Karpas-422 (cell line): ENCODE measurements at regions not wholly inside any gene's neighbourhood (a gene's known extent, or its start where the extent isn't known, plus 50 kb on each side); places are given as distances from the start of the nearest gene placed in this dataset.

Source experiments
- DNase-seq: peaks from one replicate; pipeline ENCODE4 v3.0.0-alpha.2; 2015
- H2AFZ ChIP-seq: fragments of 200-600 bp; sonication (generic); 2 replicates; pipeline ENCODE4 v1.6.1; 2014; ENCODE audit warnings: antibody characterized with exemption, low read length, mixed read lengths
- H3K27ac ChIP-seq: fragments of 200-600 bp; sonication (generic); 2 replicates; pipeline ENCODE4 v1.5.1; 2014; ENCODE audit warnings: mild to moderate bottlenecking, low read length, moderate library complexity
- H3K27me3 ChIP-seq: fragments of 200-600 bp; sonication (generic); 2 replicates; pipeline ENCODE4 v1.6.1; 2014; ENCODE audit warnings: low read length, mixed read lengths
- H3K36me3 ChIP-seq: fragments of 200-600 bp; sonication (generic); 2 replicates; pipeline ENCODE4 v1.6.1; 2014; ENCODE audit warnings: low read length, mixed read lengths; ENCODE audit not compliant: insufficient read depth
- H3K4me1 ChIP-seq: fragments of 200-600 bp; sonication (generic); 2 replicates; pipeline ENCODE4 v1.6.1; 2014; ENCODE audit warnings: mild to moderate bottlenecking, low read length, mixed read lengths
- H3K4me2 ChIP-seq: fragments of 200-600 bp; sonication (generic); 2 replicates; pipeline ENCODE4 v1.6.1; 2014; ENCODE audit warnings: low read length, low read depth, mild to moderate bottlenecking; ENCODE audit not compliant: poor library complexity, severe bottlenecking
- H3K4me3 ChIP-seq: fragments of 200-600 bp; sonication (generic); 2 replicates; pipeline ENCODE4 v1.5.1; 2014; ENCODE audit warnings: mild to moderate bottlenecking, antibody characterized with exemption, low read length, mixed read lengths
- H3K79me2 ChIP-seq: fragments of 200-600 bp; sonication (generic); 2 replicates; pipeline ENCODE4 v1.6.1; 2014; ENCODE audit warnings: mild to moderate bottlenecking, low read length, mixed read lengths
- H3K9ac ChIP-seq: fragments of 200-600 bp; sonication (generic); 2 replicates; pipeline ENCODE4 v1.6.0; 2014; ENCODE audit warnings: low read length
- H3K9me2 ChIP-seq: fragments of 200-600 bp; sonication (generic), shearing (Covaris generic); replicated peaks from 2 replicates; pipeline ENCODE4 v1.6.0; 2014; ENCODE audit warnings: mild to moderate bottlenecking, low read length, moderate library complexity; ENCODE audit not compliant: insufficient read depth
- H3K9me3 ChIP-seq: fragments of 300-700, 200-600 bp; sonication (generic); 2 replicates; pipeline ENCODE4 v1.6.1; 2014; ENCODE audit warnings: low read length, mixed read lengths
- H4K20me1 ChIP-seq: fragments of 200-600 bp; sonication (generic); 2 replicates; pipeline ENCODE4 v1.6.1; 2014; ENCODE audit warnings: mild to moderate bottlenecking, antibody characterized with exemption, low read length, low read depth; ENCODE audit not compliant: insufficient read depth

GRCh38 chr1:218712677-218713076 lies 367.5 kb downstream of the TGFB2 start:
- no peaks in the 10 kb centered on the region for H3K27me3 ChIP-seq
- H2AFZ ChIP-seq, result no peak overlapping the region
- H3K4me1 ChIP-seq, result no peaks in the 10 kb centered on the region
- no peaks in the 10 kb centered on the region for H3K9me3 ChIP-seq
- H3K9ac ChIP-seq, result no peak overlapping the region
- no peak overlapping the region for H3K4me2 ChIP-seq
- H3K36me3 ChIP-seq, result no peaks in the 10 kb centered on the region
- H3K4me3 ChIP-seq, result no peak overlapping the region
- no peak overlapping the region for H3K27ac ChIP-seq
- no peaks in the 10 kb centered on the region for H3K79me2 ChIP-seq
- H3K9me2 ChIP-seq, result no peaks in the 10 kb centered on the region
- H4K20me1 ChIP-seq, result no peaks in the 10 kb centered on the region
- DNase-seq, result no peak

DNA sequence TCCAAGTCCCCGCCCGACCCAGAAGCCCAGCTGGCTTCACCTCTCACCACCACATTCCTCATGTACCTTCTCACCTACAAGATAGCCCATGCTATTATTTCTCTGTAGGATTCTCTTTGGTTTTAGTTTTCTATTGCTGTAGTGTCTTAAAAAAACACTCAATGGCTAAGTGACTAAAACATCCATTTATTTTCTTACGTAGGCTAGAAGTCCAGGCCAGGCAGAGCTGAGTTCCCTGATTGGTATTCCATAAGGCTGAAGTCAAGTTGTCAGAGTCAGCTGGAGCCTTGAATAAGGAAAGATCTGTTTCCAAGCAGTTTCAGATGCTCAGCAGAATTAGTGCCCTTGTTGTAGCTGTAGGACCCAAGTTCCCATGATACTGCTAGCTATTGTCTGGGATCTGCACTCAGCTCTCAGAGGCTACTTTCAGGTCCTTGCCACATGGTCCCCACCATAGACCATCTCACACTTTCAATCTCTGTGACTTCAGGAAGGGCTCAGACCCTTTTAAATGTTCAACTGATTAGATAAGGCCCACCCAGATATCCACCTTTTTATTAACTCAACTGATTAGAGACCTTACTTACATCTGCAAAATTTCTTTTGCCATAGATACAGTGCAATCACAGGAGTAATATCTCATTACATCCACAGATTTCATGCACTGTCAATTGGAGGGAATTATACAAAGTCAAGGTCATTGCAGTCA lies 371.0 kb downstream of the TGFB2 start:
- Histone ChIP-seq H3K9me2 (no peaks in the 10 kb centered on the region), H3K9me3 (no peaks in the 10 kb centered on the region), H3K27ac (no peak overlapping the region), H3K4me3 (no peak overlapping the region), H3K4me2 (no peak overlapping the region), H3K36me3 (no peaks in the 10 kb centered on the region), H3K27me3 (no peaks in the 10 kb centered on the region), H3K79me2 (no peaks in the 10 kb centered on the region), H3K9ac (no peak overlapping the region), H2AFZ (no peak overlapping the region), H4K20me1 (no peaks in the 10 kb centered on the region), H3K4me1 (no peaks in the 10 kb centered on the region)
- DNase-seq, result no peak

- no peaks in the 10 kb centered on the region for H3K9me2 ChIP-seq
- no peak overlapping the region for H3K27ac ChIP-seq
- no peak overlapping the region for H3K4me2 ChIP-seq
- H3K36me3 ChIP-seq, result no peaks in the 10 kb centered on the region
- H3K9me3 ChIP-seq, result no peaks in the 10 kb centered on the region
- no peak for DNase-seq
- H2AFZ ChIP-seq, result no peak overlapping the region
- no peaks in the 10 kb centered on the region for H3K79me2 ChIP-seq
- H3K4me1 ChIP-seq, result no peaks in the 10 kb centered on the region
- no peak overlapping the region for H3K9ac ChIP-seq
- H4K20me1 ChIP-seq, result no peaks in the 10 kb centered on the region
- H3K4me3 ChIP-seq, result no peak overlapping the region
- no peaks in the 10 kb centered on the region for H3K27me3 ChIP-seq
Observed at GRCh38 chr1:218717575-218717974, 372.4 kb downstream of the TGFB2 start.

DNA sequence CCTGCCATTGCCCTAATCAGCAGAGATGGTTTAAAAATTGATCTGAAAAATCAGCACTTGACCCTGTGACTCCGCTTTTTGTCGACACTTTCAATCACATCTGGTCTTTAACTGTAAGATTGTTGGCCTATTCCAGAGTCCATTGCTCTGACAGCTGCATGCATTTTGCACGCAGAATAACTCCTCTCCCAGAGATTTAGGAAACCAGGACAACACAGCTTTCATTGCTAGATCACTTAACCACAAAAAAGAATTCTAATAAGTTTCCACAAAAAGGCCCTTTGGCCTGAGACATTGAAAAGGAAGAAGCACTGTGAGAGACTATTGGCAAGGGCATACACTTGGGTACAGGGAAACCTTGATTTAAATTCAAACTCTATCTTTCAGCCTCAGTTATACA lies 373.1 kb downstream of the TGFB2 start:
- H2AFZ ChIP-seq, result no peak overlapping the region
- no peak overlapping the region for H3K27ac ChIP-seq
- no peak overlapping the region for H3K9ac ChIP-seq
- no peaks in the 10 kb centered on the region for H3K9me2 ChIP-seq
- H3K79me2 ChIP-seq, result no peaks in the 10 kb centered on the region
- H3K9me3 ChIP-seq, result no peaks in the 10 kb centered on the region
- H3K4me2 ChIP-seq, result no peak overlapping the region
- no peaks in the 10 kb centered on the region for H3K4me1 ChIP-seq
- H3K27me3 ChIP-seq, result no peaks in the 10 kb centered on the region
- DNase-seq, result no peak
- H3K36me3 ChIP-seq, result no peaks in the 10 kb centered on the region
- H3K4me3 ChIP-seq, result no peak overlapping the region
- no peaks in the 10 kb centered on the region for H4K20me1 ChIP-seq

GRCh38 chr1:218718977-218719376 lies 373.8 kb downstream of the TGFB2 start:
- Histone ChIP-seq H3K4me3 (no peak overlapping the region), H3K27ac (no peak overlapping the region), H3K4me1 (no peaks in the 10 kb centered on the region), H3K9me2 (no peaks in the 10 kb centered on the region), H3K27me3 (no peaks in the 10 kb centered on the region), H3K9me3 (no peaks in the 10 kb centered on the region), H3K9ac (no peak overlapping the region), H2AFZ (no peak overlapping the region), H3K4me2 (no peak overlapping the region), H4K20me1 (no peaks in the 10 kb centered on the region), H3K79me2 (no peaks in the 10 kb centered on the region), H3K36me3 (no peaks in the 10 kb centered on the region)
- no peak for DNase-seq

DNA sequence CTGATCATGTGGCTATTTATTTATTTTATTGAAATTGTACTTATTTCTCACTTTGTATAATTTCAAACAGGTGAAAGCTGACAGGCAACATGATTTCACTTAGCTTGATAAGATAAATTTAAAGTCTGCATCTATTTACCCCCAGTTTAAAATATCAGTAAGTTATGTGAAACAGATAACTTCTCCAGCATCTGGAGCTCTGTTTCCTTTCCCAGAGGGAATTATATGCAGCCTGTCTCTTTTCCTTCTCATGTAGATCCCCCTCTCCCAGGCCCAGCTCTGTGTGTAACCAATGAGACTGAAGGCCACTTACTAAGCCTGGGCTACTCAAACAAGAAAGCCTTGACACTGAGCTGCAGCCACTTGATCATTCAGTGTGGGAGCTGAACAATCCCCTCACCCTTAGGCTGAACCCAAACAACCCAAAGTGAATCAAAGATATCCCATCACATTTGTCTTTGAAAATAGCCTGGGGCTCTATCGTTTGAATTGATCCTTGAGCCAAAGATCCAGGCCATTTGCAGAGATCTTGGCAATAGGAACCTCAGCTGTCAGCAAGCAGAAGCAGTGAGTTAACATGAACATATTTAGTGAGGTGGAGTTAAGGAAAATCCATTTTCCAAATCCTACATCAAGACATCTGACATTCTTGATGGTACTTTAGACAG lies 383.9 kb downstream of the TGFB2 start:
- H3K9me2 ChIP-seq, result no peaks in the 10 kb centered on the region
- no peaks in the 10 kb centered on the region for H3K36me3 ChIP-seq
- H3K79me2 ChIP-seq, result no peaks in the 10 kb centered on the region
- DNase-seq, result no peak
- no peaks in the 10 kb centered on the region for H4K20me1 ChIP-seq
- H3K27me3 ChIP-seq, result no peaks in the 10 kb centered on the region
- no peak overlapping the region for H3K4me3 ChIP-seq
- no peaks in the 10 kb centered on the region for H3K4me1 ChIP-seq
- H3K4me2 ChIP-seq, result no peak overlapping the region
- no peak overlapping the region for H3K9ac ChIP-seq
- H2AFZ ChIP-seq, result no peak overlapping the region
- no peak overlapping the region for H3K27ac ChIP-seq
- no peaks in the 10 kb centered on the region for H3K9me3 ChIP-seq

- no peak overlapping the region for H3K9ac ChIP-seq
- no peak overlapping the region for H3K27ac ChIP-seq
- no peaks in the 10 kb centered on the region for H3K4me1 ChIP-seq
Observed at GRCh38 chr1:218735436-218736032, 390.4 kb downstream of the TGFB2 start.

DNA sequence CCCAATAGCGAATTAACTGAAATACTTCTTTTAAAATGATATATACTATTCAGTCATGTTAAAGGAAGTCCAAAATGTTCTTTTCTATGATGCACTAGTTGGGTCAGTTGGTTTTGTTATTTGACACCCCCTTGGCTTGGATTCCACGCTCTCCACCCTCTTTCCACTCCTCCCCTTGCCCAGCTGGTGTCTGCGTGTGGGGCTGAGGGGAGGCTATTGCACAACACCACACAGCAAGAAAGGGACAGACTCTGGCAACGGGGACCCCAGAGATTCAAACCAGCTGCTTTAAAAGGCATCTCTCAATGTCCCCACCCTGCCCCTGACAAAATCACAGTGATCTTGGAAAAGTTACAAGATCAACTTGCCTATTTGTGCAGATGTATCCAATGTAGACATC lies 394.3 kb downstream of the TGFB2 start:
- Histone ChIP-seq H2AFZ (no peak overlapping the region), H3K27ac (no peak overlapping the region), H3K9ac (no peak overlapping the region), H4K20me1 (no peaks in the 10 kb centered on the region), H3K4me1 (no peaks in the 10 kb centered on the region), H3K9me2 (no peaks in the 10 kb centered on the region), H3K4me2 (no peak overlapping the region), H3K79me2 (no peaks in the 10 kb centered on the region), H3K36me3 (no peaks in the 10 kb centered on the region), H3K4me3 (no peak overlapping the region), H3K27me3 (no peaks in the 10 kb centered on the region), H3K9me3 (no peaks in the 10 kb centered on the region)
- no peak for DNase-seq

More at GRCh38 chr1:218735436-218736032, 390.4 kb downstream of the TGFB2 start:
- no peaks in the 10 kb centered on the region for H3K36me3 ChIP-seq
- DNase-seq, result no peak
- no peaks in the 10 kb centered on the region for H3K79me2 ChIP-seq
- no peaks in the 10 kb centered on the region for H3K9me2 ChIP-seq
- no peak overlapping the region for H3K4me2 ChIP-seq
- H4K20me1 ChIP-seq, result no peaks in the 10 kb centered on the region
- no peaks in the 10 kb centered on the region for H3K9me3 ChIP-seq
- H3K4me3 ChIP-seq, result no peak overlapping the region
- H2AFZ ChIP-seq, result no peak overlapping the region
- H3K27me3 ChIP-seq, result no peaks in the 10 kb centered on the region
